H1 (cell line): ENCODE measurements at regions not wholly inside any gene's neighbourhood (a gene's known extent, or its start where the extent isn't known, plus 50 kb on each side); places are given as distances from the start of the nearest gene placed in this dataset.

Experiments
- BACH1 ChIP-seq: IDR thresholded peaks from 2 replicates; pipeline ENCODE4 v1.6.1; 2012; ENCODE audit warnings: low read length, improper control_type of control experiment
- CHD2 ChIP-seq: IDR thresholded peaks from 2 replicates; pipeline ENCODE4 v1.6.1; 2012; ENCODE audit warnings: low read length, improper control_type of control experiment
- EP300 ChIP-seq, 2 experiments: IDR thresholded peaks; 1 replicate in 1 of 2; 2 replicates in 1 of 2; pipeline ENCODE4 v1.6.1; 2011 to 2012; ENCODE audit warnings: low read depth in 2 of 2, low read length in 2 of 2, mild to moderate bottlenecking in 2 of 2, borderline replicate concordance in 1 of 2, inconsistent platforms in 1 of 2, moderate library complexity in 1 of 2
- EZH2 ChIP-seq: fragments of 200-600 bp; sonication (generic); IDR thresholded peaks from 2 replicates; pipeline ENCODE4 v1.7.1; 2012; ENCODE audit warnings: low read depth, mild to moderate bottlenecking, moderate library complexity, low read length, inconsistent platforms; ENCODE audit not compliant: severe bottlenecking
- JUN ChIP-seq: IDR thresholded peaks from 2 replicates; pipeline ENCODE4 v1.6.1; 2011; ENCODE audit warnings: low read depth, mild to moderate bottlenecking, improper control_type of control experiment, low read length
- POLR2AphosphoS5 ChIP-seq: IDR thresholded peaks from 2 replicates; pipeline ENCODE4 v1.6.1; 2011; ENCODE audit warnings: low read depth, low read length
- SIN3A ChIP-seq, 2 experiments: IDR thresholded peaks in 1 of 2; conservative IDR thresholded peaks in 1 of 2; 2 replicates each; pipeline ENCODE4 v1.6.1; 2011 to 2012; ENCODE audit warnings: low read length in 2 of 2, improper control_type of control experiment in 1 of 2, low read depth in 1 of 2, mild to moderate bottlenecking in 1 of 2
- SP4 ChIP-seq: IDR thresholded peaks from 2 replicates; pipeline ENCODE4 v1.6.1; 2012; ENCODE audit warnings: low read length, inconsistent platforms
- TBP ChIP-seq: IDR thresholded peaks from 2 replicates; pipeline ENCODE4 v1.6.1; 2011; ENCODE audit warnings: low read depth, low read length, improper control_type of control experiment
- TCF12 ChIP-seq: IDR thresholded peaks from 2 replicates; pipeline ENCODE4 v1.6.1; 2011; ENCODE audit warnings: low read depth, mild to moderate bottlenecking, low read length
- ZNF274 ChIP-seq: IDR thresholded peaks from 2 replicates; pipeline ENCODE4 v1.7.0; 2012; ENCODE audit warnings: low read length, borderline replicate concordance; ENCODE audit errors: extremely low read depth
- TF ChIP-seq, protein P1 (sequence below): IDR thresholded peaks from 2 replicates; pipeline ENCODE4 v1.6.1; 2011; ENCODE audit warnings: low read depth, mild to moderate bottlenecking, low read length; ENCODE audit not compliant: insufficient read depth
- TF ChIP-seq, protein P2 (sequence below), 3 experiments: IDR thresholded peaks; 1 replicate in 2 of 3; 2 replicates in 1 of 3; pipeline versions ENCODE4 v1.5.1 to v1.6.1; 2011; ENCODE audit warnings: low read length in 3 of 3, mild to moderate bottlenecking in 3 of 3, inconsistent platforms in 2 of 3, low read depth in 1 of 3, moderate library complexity in 1 of 3; ENCODE audit not compliant: insufficient read depth in 1 of 3; ENCODE audit errors: control extremely low read depth in 1 of 3

DNA sequence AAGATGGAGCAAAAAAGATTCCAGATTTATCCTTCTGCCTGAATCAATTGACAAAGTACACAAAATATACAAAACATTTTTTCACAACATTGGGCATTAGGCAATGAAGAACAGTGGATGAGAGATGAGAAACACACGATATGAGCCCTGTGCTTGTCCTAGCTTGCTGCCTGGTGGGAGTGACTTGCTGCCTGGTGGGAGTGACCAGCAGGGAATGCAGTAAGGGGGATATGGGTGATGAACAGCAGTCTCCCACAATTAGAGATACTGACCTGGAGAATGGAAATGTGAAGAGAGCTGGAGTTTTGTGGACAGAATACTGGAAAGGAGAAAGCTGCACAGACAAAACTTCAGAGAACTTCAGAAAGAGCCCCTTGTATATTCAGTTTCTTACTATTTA, 629.4 kb upstream of the FRG1 start:
- no peak for TF ChIP-seq TCF12
- TF ChIP-seq EP300 (IDR thresholded peaks at IDR 0.05; ENCODE audit: borderline replicate concordance in 1 of 2, low read depth in 2 of 2, low read length in 2 of 2): no peak
- TF ChIP-seq POLR2AphosphoS5: no peak
- TF ChIP-seq, protein P1, sequence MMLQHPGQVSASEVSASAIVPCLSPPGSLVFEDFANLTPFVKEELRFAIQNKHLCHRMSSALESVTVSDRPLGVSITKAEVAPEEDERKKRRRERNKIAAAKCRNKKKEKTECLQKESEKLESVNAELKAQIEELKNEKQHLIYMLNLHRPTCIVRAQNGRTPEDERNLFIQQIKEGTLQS: no peak
- TF ChIP-seq, protein P2, sequence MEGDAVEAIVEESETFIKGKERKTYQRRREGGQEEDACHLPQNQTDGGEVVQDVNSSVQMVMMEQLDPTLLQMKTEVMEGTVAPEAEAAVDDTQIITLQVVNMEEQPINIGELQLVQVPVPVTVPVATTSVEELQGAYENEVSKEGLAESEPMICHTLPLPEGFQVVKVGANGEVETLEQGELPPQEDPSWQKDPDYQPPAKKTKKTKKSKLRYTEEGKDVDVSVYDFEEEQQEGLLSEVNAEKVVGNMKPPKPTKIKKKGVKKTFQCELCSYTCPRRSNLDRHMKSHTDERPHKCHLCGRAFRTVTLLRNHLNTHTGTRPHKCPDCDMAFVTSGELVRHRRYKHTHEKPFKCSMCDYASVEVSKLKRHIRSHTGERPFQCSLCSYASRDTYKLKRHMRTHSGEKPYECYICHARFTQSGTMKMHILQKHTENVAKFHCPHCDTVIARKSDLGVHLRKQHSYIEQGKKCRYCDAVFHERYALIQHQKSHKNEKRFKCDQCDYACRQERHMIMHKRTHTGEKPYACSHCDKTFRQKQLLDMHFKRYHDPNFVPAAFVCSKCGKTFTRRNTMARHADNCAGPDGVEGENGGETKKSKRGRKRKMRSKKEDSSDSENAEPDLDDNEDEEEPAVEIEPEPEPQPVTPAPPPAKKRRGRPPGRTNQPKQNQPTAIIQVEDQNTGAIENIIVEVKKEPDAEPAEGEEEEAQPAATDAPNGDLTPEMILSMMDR (IDR thresholded peaks at IDR 0.05; ENCODE audit: control extremely low read depth in 1 of 3, insufficient read depth in 1 of 3, low read depth in 1 of 3, low read length in 3 of 3): no peak
- no peak for TF ChIP-seq SIN3A (conservative IDR thresholded peaks at IDR 0.05 in 1 of 2, IDR thresholded peaks at IDR 0.05 in 1 of 2; ENCODE audit: low read depth in 1 of 2, low read length in 2 of 2)
- TF ChIP-seq ZNF274: no peak
- TF ChIP-seq SP4: no peak
- TF ChIP-seq CHD2: no peak
- TF ChIP-seq TBP: no peak
- TF ChIP-seq JUN: no peak
- no peak for TF ChIP-seq BACH1
- no peak for TF ChIP-seq EZH2
